BLaER1 treated with 17β-estradiol and CSF1 and Interleukin-3, amounts not matched to agents 10 nM and 100 nM (cell line): ENCODE measurements at regions not wholly inside any gene's neighbourhood (a gene's known extent, or its start where the extent isn't known, plus 50 kb on each side); places are given as distances from the start of the nearest gene placed in this dataset.
A peak's percentile ranks its signal among the peaks of the same experiment; 100 is the strongest.

Experiments
- H3K27ac ChIP-seq, 11 experiments: shearing (Covaris generic); formaldehyde crosslinking; 2 replicates each; pipeline ENCODE4 v1.8.1; 2022
- H3K27me3 ChIP-seq, 11 experiments: shearing (Covaris generic); formaldehyde crosslinking; 2 replicates each; pipeline ENCODE4 v1.8.1; 2022
- H3K36me3 ChIP-seq, 11 experiments: shearing (Covaris generic); formaldehyde crosslinking; 2 replicates each; pipeline ENCODE4 v1.8.1; 2022
- H3K4me1 ChIP-seq, 10 experiments: shearing (Covaris generic); formaldehyde crosslinking; 2 replicates each; pipeline ENCODE4 v1.8.1; 2022
- H3K4me2 ChIP-seq, 11 experiments: shearing (Covaris generic); formaldehyde crosslinking; 2 replicates each; pipeline ENCODE4 v1.8.1; 2022
- H3K4me3 ChIP-seq, 10 experiments: shearing (Covaris generic); formaldehyde crosslinking; 2 replicates each; pipeline ENCODE4 v1.8.1; 2022
- H3K9ac ChIP-seq, 11 experiments: shearing (Covaris generic); formaldehyde crosslinking; 2 replicates each; pipeline ENCODE4 v1.8.1; 2022
- H3K9me3 ChIP-seq, 11 experiments: shearing (Covaris generic); formaldehyde crosslinking; replicated peaks in 1 of 11; 2 replicates each; pipeline ENCODE4 v1.8.1; 2022
- H4K20me1 ChIP-seq, 11 experiments: shearing (Covaris generic); formaldehyde crosslinking; 2 replicates each; pipeline ENCODE4 v1.8.1; 2022
- Cebpa-rat ChIP-seq, 11 experiments: shearing (Covaris generic); IDR thresholded peaks; 2 replicates each; pipeline ENCODE4 v1.8.1; 2022

- H3K9me3 ChIP-seq, result peaks cover 0 to 13% (median 10%) of the 10 kb centered on the region in 11 experiments; a peak in 15 of 22 replicates
- H3K9ac ChIP-seq, result no peak overlapping the region
- no peaks in the 10 kb centered on the region for H3K27me3 ChIP-seq
- no peaks in the 10 kb centered on the region for H4K20me1 ChIP-seq
- TF ChIP-seq Cebpa-rat (IDR thresholded peaks at IDR 0.05), result no peak
- H3K36me3 ChIP-seq, result no peaks in the 10 kb centered on the region
- H3K4me3 ChIP-seq, result no peak overlapping the region
- no peak overlapping the region for H3K27ac ChIP-seq
- peaks cover 0 to 5% (median 0%) of the 10 kb centered on the region in 10 experiments; a peak in 1 of 20 replicates for H3K4me1 ChIP-seq
- H3K4me2 ChIP-seq, result no peak overlapping the region
Measured at GRCh38 chr10:6657196-6657595, 77.1 kb upstream of the PRKCQ start.

- Histone ChIP-seq H4K20me1 (no peaks in the 10 kb centered on the region), H3K4me1 (peaks cover 0 to 5% (median 0%) of the 10 kb centered on the region in 10 experiments; a peak in 1 of 20 replicates), H3K27me3 (no peaks in the 10 kb centered on the region), H3K9ac (no peak overlapping the region), H3K9me3 (peaks cover 0 to 6% (median 4%) of the 10 kb centered on the region in 11 experiments; a peak in 15 of 22 replicates), H3K4me2 (no peak overlapping the region), H3K4me3 (no peak overlapping the region), H3K36me3 (no peaks in the 10 kb centered on the region), H3K27ac (no peak overlapping the region)
- no peak for TF ChIP-seq Cebpa-rat (IDR thresholded peaks at IDR 0.05)
Measured at GRCh38 chr10:6654571-6654970, 74.5 kb upstream of the PRKCQ start.

GRCh38 chr10:6650586-6650985 lies 70.5 kb upstream of the PRKCQ start:
- no peaks in the 10 kb centered on the region for H3K36me3 ChIP-seq
- no peak overlapping the region for H3K9ac ChIP-seq
- H3K4me2 ChIP-seq, result no peak overlapping the region
- H3K27me3 ChIP-seq, result no peaks in the 10 kb centered on the region
- H3K27ac ChIP-seq, result no peak overlapping the region
- no peak overlapping the region for H3K4me3 ChIP-seq
- H3K4me1 ChIP-seq, result peaks cover 0 to 5% (median 0%) of the 10 kb centered on the region in 10 experiments; a peak in 1 of 20 replicates
- H4K20me1 ChIP-seq, result no peaks in the 10 kb centered on the region
- TF ChIP-seq Cebpa-rat (IDR thresholded peaks at IDR 0.05), result no peak
- H3K9me3 ChIP-seq, result peaks cover 0 to 18% (median 11%) of the 10 kb centered on the region in 11 experiments; a peak in 14 of 22 replicates

GRCh38 chr10:6649903-6650302 lies 69.8 kb upstream of the PRKCQ start:
- no peak for TF ChIP-seq Cebpa-rat (IDR thresholded peaks at IDR 0.05)
- Histone ChIP-seq H3K27me3 (no peaks in the 10 kb centered on the region), H3K4me1 (peaks cover 0 to 5% (median 0%) of the 10 kb centered on the region in 10 experiments; a peak in 1 of 20 replicates), H4K20me1 (no peaks in the 10 kb centered on the region), H3K9ac (no peak overlapping the region), H3K36me3 (no peaks in the 10 kb centered on the region), H3K27ac (no peak overlapping the region), H3K9me3 (peaks cover 0 to 21% (median 12%) of the 10 kb centered on the region in 11 experiments; a peak in 14 of 22 replicates), H3K4me3 (no peak overlapping the region), H3K4me2 (no peak overlapping the region)

- Histone ChIP-seq H3K9me3 (peaks cover 0 to 21% (median 12%) of the 10 kb centered on the region in 11 experiments; a peak in 14 of 22 replicates), H3K27ac (no peak overlapping the region), H3K4me1 (peaks cover 0 to 5% (median 0%) of the 10 kb centered on the region in 10 experiments; a peak in 1 of 20 replicates), H4K20me1 (no peaks in the 10 kb centered on the region), H3K9ac (no peak overlapping the region), H3K4me3 (no peak overlapping the region), H3K27me3 (no peaks in the 10 kb centered on the region), H3K36me3 (no peaks in the 10 kb centered on the region), H3K4me2 (no peak overlapping the region)
- no peak for TF ChIP-seq Cebpa-rat (IDR thresholded peaks at IDR 0.05)
Measured at GRCh38 chr10:6648894-6649720, 69.0 kb upstream of the PRKCQ start.

- Histone ChIP-seq H3K4me1 (peaks cover 0 to 13% (median 10%) of the 10 kb centered on the region in 10 experiments; a peak in 15 of 20 replicates), H3K4me3 (no peak overlapping the region), H3K9me3 (peaks cover 0 to 21% (median 12%) of the 10 kb centered on the region in 11 experiments; a peak in 14 of 22 replicates), H3K27me3 (no peaks in the 10 kb centered on the region), H3K36me3 (no peaks in the 10 kb centered on the region), H3K9ac (no peak overlapping the region), H4K20me1 (no peaks in the 10 kb centered on the region), H3K27ac (no peak overlapping the region), H3K4me2 (peak overlapping the region in 3 of 11 experiments; percentile 1 to 25 (median 9); a peak in 2 of 22 replicates)
- TF ChIP-seq Cebpa-rat (IDR thresholded peaks at IDR 0.05), result no peak
Measured at GRCh38 chr10:6647811-6648526, 67.9 kb upstream of the PRKCQ start.

GRCh38 chr10:6643962-6644361 lies 63.9 kb upstream of the PRKCQ start:
- no peak for TF ChIP-seq Cebpa-rat (IDR thresholded peaks at IDR 0.05)
- H3K4me2 ChIP-seq, result peak overlapping the region in 3 of 11 experiments; percentile 0 to 44 (median 15); a peak in 4 of 22 replicates
- no peaks in the 10 kb centered on the region for H3K36me3 ChIP-seq
- no peak overlapping the region for H3K27ac ChIP-seq
- H3K4me1 ChIP-seq, result peaks cover 0 to 17% (median 15%) of the 10 kb centered on the region in 10 experiments; a peak in 15 of 20 replicates
- H3K27me3 ChIP-seq, result no peaks in the 10 kb centered on the region
- H3K9me3 ChIP-seq, result peaks cover 0 to 21% (median 11%) of the 10 kb centered on the region in 11 experiments; a peak in 14 of 22 replicates
- no peak overlapping the region for H3K9ac ChIP-seq
- no peaks in the 10 kb centered on the region for H4K20me1 ChIP-seq
- no peak overlapping the region for H3K4me3 ChIP-seq

GRCh38 chr10:6642876-6643275 lies 62.8 kb upstream of the PRKCQ start:
- Histone ChIP-seq H3K36me3 (no peaks in the 10 kb centered on the region), H3K27me3 (no peaks in the 10 kb centered on the region), H3K4me2 (peak overlapping the region in 8 of 11 experiments; percentile 37 to 59 (median 47); a peak in 16 of 22 replicates), H3K4me1 (peaks cover 0 to 17% (median 14%) of the 10 kb centered on the region in 10 experiments; a peak in 15 of 20 replicates), H3K4me3 (no peak overlapping the region), H4K20me1 (no peaks in the 10 kb centered on the region), H3K9me3 (peaks cover 0 to 18% (median 4%) of the 10 kb centered on the region in 11 experiments; a peak in 15 of 22 replicates), H3K9ac (no peak overlapping the region), H3K27ac (no peak overlapping the region)
- no peak for TF ChIP-seq Cebpa-rat (IDR thresholded peaks at IDR 0.05)
